Caco-2 (cell line): ENCODE measurements at regions not wholly inside any gene's neighbourhood (a gene's known extent, or its start where the extent isn't known, plus 50 kb on each side); places are given as distances from the start of the nearest gene placed in this dataset.
"Not testable (repeated sequence)": the region's sequence is repeated elsewhere in the genome, so short reads cannot be mapped to it uniquely, and the experiment has no call there.

Experiments
- BruUV-seq: library from RNA; stranded (reverse); fragments of 400-500 nt; replicated peaks from 2 replicates; lab custom pipeline; 2021; lab: Mats Ljungman, UMichigan
- CTCF ChIA-PET: fragments of 300-600 bp; sonication (Branson Sonifier 250); formaldehyde crosslinking; loops from one replicate; lab custom pipeline; 2022; ENCODE audit warnings: antibody characterized with exemption; lab: Charles Lee
- POLR2A ChIA-PET: fragments of 300-600 bp; sonication (Branson Sonifier 250); formaldehyde crosslinking; loops from one replicate; lab custom pipeline; 2022; ENCODE audit warnings: antibody characterized with exemption; lab: Charles Lee
- DNase-seq, 2 experiments: peaks; one replicate each; pipeline versions ENCODE4 v3.0.0 to v3.0.0-alpha.2; 2020 to 2022
- H3K27me3 ChIP-seq: replicated peaks from 2 replicates; pipeline ENCODE4 v1.6.0; 2011; ENCODE audit warnings: low read length; ENCODE audit not compliant: control insufficient read depth, insufficient read depth
- H3K36me3 ChIP-seq: 2 replicates; pipeline ENCODE4 v1.5.1; 2011; ENCODE audit warnings: low read length; ENCODE audit not compliant: control insufficient read depth, insufficient read depth
- H3K4me1 ChIP-seq: fragments of 250-450 bp; sonication (Bioruptor Pico); 2 replicates; pipeline ENCODE4 v1.5.1; 2020; ENCODE audit warnings: mild to moderate bottlenecking
- H3K4me3 ChIP-seq: 2 replicates; pipeline ENCODE4 v1.5.1; 2011; ENCODE audit warnings: low read depth, mild to moderate bottlenecking, control low read depth, low read length
- H3K9me3 ChIP-seq: fragments of 250-450 bp; sonication (Bioruptor Pico); 2 replicates; pipeline ENCODE4 v1.5.1; 2020; ENCODE audit warnings: mild to moderate bottlenecking, moderate library complexity
- H3K27ac Mint-ChIP-seq: one replicate; pipeline ENCODE4 v1.8.0; 2022; ENCODE audit warnings: mixed read lengths; ENCODE audit not compliant: unreplicated experiment
- H3K27me3 Mint-ChIP-seq: one replicate; pipeline ENCODE4 v1.8.0; 2022; ENCODE audit warnings: mixed read lengths; ENCODE audit not compliant: insufficient read depth, unreplicated experiment
- H3K36me3 Mint-ChIP-seq: one replicate; pipeline ENCODE4 v1.8.0; 2022; ENCODE audit warnings: mild to moderate bottlenecking, mixed read lengths; ENCODE audit not compliant: insufficient read depth, unreplicated experiment
- H3K4me1 Mint-ChIP-seq: one replicate; pipeline ENCODE4 v1.8.0; 2022; ENCODE audit warnings: low read depth, mixed read lengths; ENCODE audit not compliant: unreplicated experiment
- H3K4me3 Mint-ChIP-seq: one replicate; pipeline ENCODE4 v1.8.0; 2022; ENCODE audit warnings: mild to moderate bottlenecking, moderate library complexity, mixed read lengths; ENCODE audit not compliant: unreplicated experiment
- H3K9me3 Mint-ChIP-seq: one replicate; pipeline ENCODE4 v1.8.0; 2022; ENCODE audit warnings: mixed read lengths; ENCODE audit not compliant: unreplicated experiment
- CTCF ChIP-seq, 2 experiments: fragments of 200-600 bp in 1 of 2; IDR thresholded peaks; 1 replicate in 1 of 2; 2 replicates in 1 of 2; pipeline versions ENCODE4 v1.5.1 to v1.8.0; 2011 to 2022; ENCODE audit warnings: antibody characterized with exemption in 1 of 2, control low read depth in 1 of 2, inconsistent platforms in 1 of 2, low read depth in 1 of 2, low read length in 1 of 2, mild to moderate bottlenecking in 1 of 2, moderate library complexity in 1 of 2; ENCODE audit not compliant: insufficient read depth in 1 of 2, severe bottlenecking in 1 of 2, unreplicated experiment in 1 of 2
- intact Hi-C: fragments of 100-400 bp; cut with micrococcal nuclease; formaldehyde crosslinking; loops from one replicate; pipeline ENCODE4 v1.10.0; 2022; ENCODE audit not compliant: unreplicated experiment

- Histone ChIP-seq H3K4me3 (no peak overlapping the region), H3K9me3 (no peaks in the 10 kb centered on the region), H3K36me3 (no peaks in the 10 kb centered on the region), H3K27me3 (no peaks in the 10 kb centered on the region), H3K4me1 (peaks cover 4% of the 10 kb centered on the region; the same call in 1 of the 2 replicates)
- Mint-ChIP-seq H3K4me3 (no peak overlapping the region), H3K27ac (no peak overlapping the region), H3K4me1 (no peaks in the 10 kb centered on the region), H3K27me3 (no peaks in the 10 kb centered on the region), H3K36me3 (no peaks in the 10 kb centered on the region), H3K9me3 (peaks cover 12% of the 10 kb centered on the region)
- ChIA-PET CTCF (interaction anchor here (0.6 kb wide), 1 partner anchor 119 kb away, joined by 3 read pairs; no protein-coding TSS in a partner anchor), POLR2A (no interaction called here)
- no TSS peak for BruUV-seq
- DNase-seq = no peak
- intact Hi-C loops = no loop called here
- no peak for TF ChIP-seq CTCF (IDR thresholded peaks at IDR 0.05; ENCODE audit: insufficient read depth in 1 of 2, low read depth in 1 of 2, low read length in 1 of 2, severe bottlenecking in 1 of 2, unreplicated experiment in 1 of 2)
Observed at GRCh38 chr16:29230671-29231096, 175.8 kb downstream of the NPIPB11 start.

GRCh38 chr16:29230006-29230668 is 176.4 kb downstream of the NPIPB11 start:
- DNase-seq, CTCF ChIA-PET, POLR2A ChIA-PET: not testable (repeated sequence)

GRCh38 chr16:29229616-29230005 is 176.9 kb downstream of the NPIPB11 start:
- H3K4me3 ChIP-seq, BruUV-seq, intact Hi-C loops, H3K4me3 Mint-ChIP-seq, H3K36me3 ChIP-seq, H3K36me3 Mint-ChIP-seq, H3K9me3 ChIP-seq, DNase-seq, POLR2A ChIA-PET, H3K27me3 ChIP-seq, H3K4me1 ChIP-seq, H3K27ac Mint-ChIP-seq, CTCF ChIA-PET, H3K27me3 Mint-ChIP-seq, H3K4me1 Mint-ChIP-seq: not testable (repeated sequence)
- H3K9me3 Mint-ChIP-seq = peaks cover 12% of the 10 kb centered on the region

More at GRCh38 chr16:29230006-29230668, 176.4 kb downstream of the NPIPB11 start:
- H3K9me3 ChIP-seq, H3K4me1 ChIP-seq, H3K27me3 Mint-ChIP-seq, H3K27ac Mint-ChIP-seq, BruUV-seq, H3K4me3 Mint-ChIP-seq, H3K36me3 Mint-ChIP-seq, H3K4me1 Mint-ChIP-seq, H3K27me3 ChIP-seq, H3K4me3 ChIP-seq, intact Hi-C loops, H3K36me3 ChIP-seq: not testable (repeated sequence)
- peaks cover 12% of the 10 kb centered on the region for H3K9me3 Mint-ChIP-seq

GRCh38 chr16:29228664-29229611 is 177.6 kb downstream of the NPIPB11 start:
- H3K4me3 Mint-ChIP-seq, H3K27me3 ChIP-seq, H3K27me3 Mint-ChIP-seq, intact Hi-C loops, H3K27ac Mint-ChIP-seq, H3K36me3 ChIP-seq, H3K4me3 ChIP-seq, POLR2A ChIA-PET, H3K4me1 ChIP-seq, H3K9me3 ChIP-seq, BruUV-seq, CTCF ChIA-PET, H3K4me1 Mint-ChIP-seq, H3K36me3 Mint-ChIP-seq: not testable (repeated sequence)
- peaks cover 12% of the 10 kb centered on the region for H3K9me3 Mint-ChIP-seq
- DNase-seq = peak in 1 of 2 experiments; percentile 44
